GM23338 (cell line): ENCODE measurements at regions not wholly inside any gene's neighbourhood (a gene's known extent, or its start where the extent isn't known, plus 50 kb on each side); places are given as distances from the start of the nearest gene placed in this dataset.

Source experiments
- ATAC-seq: fragments of 200-7000 bp; cut with Tn5 transposase; 3 replicates; pipeline ENCODE4 v1.9.1; 2020
- DNase-seq: peaks from one replicate; pipeline ENCODE4 v3.0.0-alpha.2; 2015; ENCODE audit warnings: low spot score
- H2AFZ ChIP-seq: fragments of 200-600 bp; sonication (generic); 2 replicates; pipeline ENCODE4 v1.8.0; 2016; ENCODE audit warnings: antibody characterized with exemption, mild to moderate bottlenecking, moderate library complexity
- H3F3A ChIP-seq: fragments of 200-600 bp; sonication (generic); replicated peaks from 2 replicates; pipeline ENCODE4 v1.8.0; 2017; ENCODE audit warnings: antibody characterized with exemption, mixed run types, low read depth
- H3K27ac ChIP-seq: fragments of 200-600 bp; sonication (generic); 2 replicates; pipeline ENCODE4 v1.6.1; 2016; ENCODE audit warnings: low read depth
- H3K27me3 ChIP-seq: fragments of 200-600 bp; sonication (generic); 2 replicates; pipeline ENCODE4 v1.8.0; 2016; ENCODE audit warnings: mild to moderate bottlenecking, mixed run types, moderate library complexity; ENCODE audit not compliant: insufficient read depth
- H3K36me3 ChIP-seq: fragments of 200-600 bp; sonication (generic); 2 replicates; pipeline ENCODE4 v1.8.0; 2016; ENCODE audit warnings: mild to moderate bottlenecking; ENCODE audit not compliant: insufficient read depth
- H3K4me1 ChIP-seq: fragments of 200-600 bp; sonication (generic); 2 replicates; pipeline ENCODE4 v1.8.0; 2016; ENCODE audit warnings: mild to moderate bottlenecking, moderate library complexity; ENCODE audit not compliant: insufficient read depth
- H3K4me2 ChIP-seq: fragments of 200-600 bp; sonication (generic); 2 replicates; pipeline ENCODE4 v1.7.1; 2017; ENCODE audit warnings: mixed run types
- H3K4me3 ChIP-seq: fragments of 200-600 bp; sonication (generic); 2 replicates; pipeline ENCODE4 v1.6.1; 2016; ENCODE audit warnings: mixed run types
- H3K79me2 ChIP-seq: fragments of 200-600 bp; sonication (generic); replicated peaks from 2 replicates; pipeline ENCODE4 v1.8.0; 2017; ENCODE audit warnings: mild to moderate bottlenecking; ENCODE audit not compliant: insufficient read depth
- H3K9me2 ChIP-seq: fragments of 200-600 bp; sonication (generic); 2 replicates; pipeline ENCODE4 v1.8.0; 2017; ENCODE audit not compliant: insufficient read depth
- H4K20me1 ChIP-seq: fragments of 200-600 bp; sonication (generic); replicated peaks from 2 replicates; pipeline ENCODE4 v1.8.0; 2017; ENCODE audit warnings: mild to moderate bottlenecking; ENCODE audit not compliant: insufficient read depth
- H3K27ac Mint-ChIP-seq: 2 replicates; pipeline ENCODE4 v1.8.0; 2020; ENCODE audit warnings: inconsistent platforms, mild to moderate bottlenecking, moderate library complexity, mixed read lengths
- H3K27me3 Mint-ChIP-seq: 3 replicates; pipeline ENCODE4 v1.8.0; 2022; ENCODE audit warnings: low read depth, mild to moderate bottlenecking, moderate library complexity, mixed read lengths, inconsistent platforms; ENCODE audit not compliant: insufficient read depth, poor library complexity
- H3K36me3 Mint-ChIP-seq: 3 replicates; pipeline ENCODE4 v1.8.0; 2021; ENCODE audit warnings: low read depth, mild to moderate bottlenecking, inconsistent platforms, moderate library complexity, mixed read lengths
- H3K4me1 Mint-ChIP-seq: 3 replicates; pipeline ENCODE4 v1.8.0; 2020; ENCODE audit warnings: mild to moderate bottlenecking, inconsistent platforms, mixed read lengths
- H3K4me3 Mint-ChIP-seq: 3 replicates; pipeline ENCODE4 v1.8.0; 2021; ENCODE audit warnings: moderate library complexity, mild to moderate bottlenecking, inconsistent platforms, mixed read lengths
- H3K9me3 Mint-ChIP-seq: 3 replicates; pipeline ENCODE4 v1.8.0; 2020; ENCODE audit warnings: moderate library complexity, mild to moderate bottlenecking, inconsistent platforms, mixed read lengths
- CREB1 ChIP-seq: fragments of 250-450 bp; sonication (Bioruptor Pico); IDR thresholded peaks from 2 replicates; pipeline ENCODE4 v1.5.0; 2020; ENCODE audit warnings: low read depth, mild to moderate bottlenecking, moderate library complexity
- JUNB ChIP-seq: IDR thresholded peaks from one replicate; pipeline ENCODE4 v1.6.1; 2016; ENCODE audit warnings: antibody characterized with exemption; ENCODE audit not compliant: unreplicated experiment
- NANOG ChIP-seq: IDR thresholded peaks from 2 replicates; pipeline ENCODE4 v1.6.1; 2016; ENCODE audit warnings: antibody characterized with exemption, borderline replicate concordance
- POLR2AphosphoS5 ChIP-seq: IDR thresholded peaks from 2 replicates; pipeline ENCODE4 v1.6.1; 2016; ENCODE audit warnings: antibody characterized with exemption, low read depth
- STAT1 ChIP-seq: IDR thresholded peaks from one replicate; pipeline ENCODE4 v1.6.1; 2016; ENCODE audit warnings: antibody characterized with exemption; ENCODE audit not compliant: unreplicated experiment
- ZNF331 ChIP-seq: fragments of 250-450 bp; sonication (Bioruptor Pico); IDR thresholded peaks from 2 replicates; pipeline ENCODE4 v1.5.0; 2020; ENCODE audit warnings: low read depth, mild to moderate bottlenecking, moderate library complexity
- TF ChIP-seq, protein P1 (sequence below): IDR thresholded peaks from one replicate; pipeline ENCODE4 v1.6.1; 2018; ENCODE audit warnings: antibody characterized with exemption; ENCODE audit not compliant: unreplicated experiment
- TF ChIP-seq, protein P2 (sequence below), 2 experiments: fragments of 200-600 bp in 1 of 2; sonication (generic) in 1 of 2; conservative IDR thresholded peaks; 2 replicates each; pipeline versions ENCODE4 v1.5.1 to v1.6.1; 2016 to 2017; ENCODE audit warnings: antibody characterized with exemption in 2 of 2, low read depth in 2 of 2, mild to moderate bottlenecking in 2 of 2, moderate library complexity in 1 of 2

DNA sequence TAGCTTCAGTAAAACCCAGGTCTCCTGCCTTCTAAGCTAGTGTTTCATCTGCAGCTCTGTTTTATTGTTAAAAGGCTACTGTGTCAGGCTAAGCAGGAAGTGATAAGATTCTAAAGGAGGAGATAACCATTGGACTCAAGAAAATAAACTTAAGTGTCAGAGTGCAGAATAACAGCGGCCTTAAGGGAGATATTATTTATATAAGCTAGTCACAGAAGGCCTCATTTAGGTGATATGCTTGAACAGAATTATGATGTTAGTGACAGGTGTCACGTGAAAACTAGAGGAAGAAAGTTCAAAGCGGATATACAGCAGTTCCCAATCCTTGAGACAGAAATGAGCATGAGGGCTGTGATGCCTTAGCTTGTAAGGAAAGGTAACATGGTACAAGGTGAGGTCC is 373.4 kb downstream of the FOXG1 start:
- no peak for TF ChIP-seq NANOG
- TF ChIP-seq, protein P1, sequence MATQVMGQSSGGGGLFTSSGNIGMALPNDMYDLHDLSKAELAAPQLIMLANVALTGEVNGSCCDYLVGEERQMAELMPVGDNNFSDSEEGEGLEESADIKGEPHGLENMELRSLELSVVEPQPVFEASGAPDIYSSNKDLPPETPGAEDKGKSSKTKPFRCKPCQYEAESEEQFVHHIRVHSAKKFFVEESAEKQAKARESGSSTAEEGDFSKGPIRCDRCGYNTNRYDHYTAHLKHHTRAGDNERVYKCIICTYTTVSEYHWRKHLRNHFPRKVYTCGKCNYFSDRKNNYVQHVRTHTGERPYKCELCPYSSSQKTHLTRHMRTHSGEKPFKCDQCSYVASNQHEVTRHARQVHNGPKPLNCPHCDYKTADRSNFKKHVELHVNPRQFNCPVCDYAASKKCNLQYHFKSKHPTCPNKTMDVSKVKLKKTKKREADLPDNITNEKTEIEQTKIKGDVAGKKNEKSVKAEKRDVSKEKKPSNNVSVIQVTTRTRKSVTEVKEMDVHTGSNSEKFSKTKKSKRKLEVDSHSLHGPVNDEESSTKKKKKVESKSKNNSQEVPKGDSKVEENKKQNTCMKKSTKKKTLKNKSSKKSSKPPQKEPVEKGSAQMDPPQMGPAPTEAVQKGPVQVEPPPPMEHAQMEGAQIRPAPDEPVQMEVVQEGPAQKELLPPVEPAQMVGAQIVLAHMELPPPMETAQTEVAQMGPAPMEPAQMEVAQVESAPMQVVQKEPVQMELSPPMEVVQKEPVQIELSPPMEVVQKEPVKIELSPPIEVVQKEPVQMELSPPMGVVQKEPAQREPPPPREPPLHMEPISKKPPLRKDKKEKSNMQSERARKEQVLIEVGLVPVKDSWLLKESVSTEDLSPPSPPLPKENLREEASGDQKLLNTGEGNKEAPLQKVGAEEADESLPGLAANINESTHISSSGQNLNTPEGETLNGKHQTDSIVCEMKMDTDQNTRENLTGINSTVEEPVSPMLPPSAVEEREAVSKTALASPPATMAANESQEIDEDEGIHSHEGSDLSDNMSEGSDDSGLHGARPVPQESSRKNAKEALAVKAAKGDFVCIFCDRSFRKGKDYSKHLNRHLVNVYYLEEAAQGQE, result no peak
- no peak overlapping the region for H3K4me3 ChIP-seq
- no peaks in the 10 kb centered on the region for H3K79me2 ChIP-seq
- no peak for DNase-seq
- H3K36me3 ChIP-seq, result no peaks in the 10 kb centered on the region
- no peaks in the 10 kb centered on the region; the same call in 2 of the 3 replicates for H3K9me3 Mint-ChIP-seq
- H4K20me1 ChIP-seq, result no peaks in the 10 kb centered on the region
- no peak overlapping the region for H3K27ac ChIP-seq
- ATAC-seq, result no peak
- H3K4me1 Mint-ChIP-seq, result no peaks in the 10 kb centered on the region
- no peak overlapping the region for H3K4me2 ChIP-seq
- no peaks in the 10 kb centered on the region for H3K36me3 Mint-ChIP-seq
- no peaks in the 10 kb centered on the region for H3F3A ChIP-seq
- no peaks in the 10 kb centered on the region for H3K27me3 Mint-ChIP-seq
- no peaks in the 10 kb centered on the region for H3K4me1 ChIP-seq
- H3K27me3 ChIP-seq, result no peaks in the 10 kb centered on the region
- no peak overlapping the region for H3K27ac Mint-ChIP-seq
- no peak overlapping the region for H3K4me3 Mint-ChIP-seq
- no peak overlapping the region for H2AFZ ChIP-seq
- no peaks in the 10 kb centered on the region for H3K9me2 ChIP-seq

DNA sequence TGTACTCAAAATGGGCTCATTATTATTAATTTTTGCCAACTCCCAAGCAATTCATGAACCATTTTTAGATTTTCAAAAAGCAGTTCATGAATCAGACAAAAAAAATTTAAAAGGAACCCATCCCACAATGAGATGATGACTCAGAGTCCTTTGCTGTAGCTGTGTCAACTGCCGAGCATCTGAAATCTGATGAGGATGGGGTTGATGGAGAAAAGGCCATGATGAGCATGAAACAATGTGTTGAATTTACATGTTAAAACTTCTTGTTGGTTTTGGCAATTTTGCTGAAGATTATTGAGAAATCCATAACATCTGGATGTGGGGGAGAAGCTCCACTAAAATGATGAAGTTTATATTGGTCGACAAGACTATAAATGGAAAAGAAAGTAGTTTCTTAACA is 378.0 kb downstream of the FOXG1 start:
- Mint-ChIP-seq H3K4me3 (no peak overlapping the region), H3K36me3 (no peaks in the 10 kb centered on the region), H3K9me3 (no peaks in the 10 kb centered on the region), H3K27me3 (no peaks in the 10 kb centered on the region), H3K27ac (no peak overlapping the region), H3K4me1 (no peaks in the 10 kb centered on the region)
- Histone ChIP-seq H3K9me2 (no peaks in the 10 kb centered on the region), H3K4me1 (no peaks in the 10 kb centered on the region), H3K79me2 (no peaks in the 10 kb centered on the region), H3K27ac (no peak overlapping the region), H3K4me2 (no peak overlapping the region), H4K20me1 (no peaks in the 10 kb centered on the region), H3K4me3 (no peak overlapping the region), H3K36me3 (no peaks in the 10 kb centered on the region), H2AFZ (no peak overlapping the region), H3F3A (no peaks in the 10 kb centered on the region), H3K27me3 (no peaks in the 10 kb centered on the region)
- TF ChIP-seq ZNF331 (CRISPR knock-in tag) (no peak), CREB1 (CRISPR knock-in tag) (no peak), STAT1 (no peak)
- ATAC-seq (no peak), DNase-seq (no peak)

DNA sequence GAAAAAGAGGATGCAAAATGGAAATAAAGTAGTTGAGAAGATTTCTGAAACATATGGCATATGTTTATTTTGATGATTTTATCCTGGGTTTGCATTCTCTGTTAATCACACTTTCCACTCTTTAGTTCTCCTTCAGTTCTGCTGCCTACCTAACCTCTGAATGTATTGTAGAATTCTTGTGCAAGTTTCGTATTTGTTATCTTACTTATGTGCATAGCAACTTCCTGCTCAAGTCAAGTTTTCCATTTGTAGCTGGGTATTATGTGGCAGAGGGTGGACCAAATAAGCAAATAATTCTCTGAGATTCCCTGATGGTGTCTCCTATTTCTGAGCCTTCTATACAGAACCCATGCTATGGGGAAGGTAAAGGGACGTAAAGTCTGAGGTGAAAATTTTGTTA is 381.6 kb downstream of the FOXG1 start:
- H3K4me1 ChIP-seq, result no peaks in the 10 kb centered on the region
- no peak overlapping the region for H3K4me3 ChIP-seq
- H3K9me2 ChIP-seq, result peaks cover 3% of the 10 kb centered on the region; the same call in 1 of the 2 replicates
- Mint-ChIP-seq H3K9me3 (peaks cover 12% of the 10 kb centered on the region; the same call in 2 of the 3 replicates), H3K27me3 (peaks cover 1% of the 10 kb centered on the region), H3K36me3 (no peaks in the 10 kb centered on the region; the same call in 2 of the 3 replicates), H3K4me1 (no peaks in the 10 kb centered on the region), H3K27ac (no peak overlapping the region), H3K4me3 (no peak overlapping the region)
- H3K27me3 ChIP-seq, result no peaks in the 10 kb centered on the region
- H3K36me3 ChIP-seq, result no peaks in the 10 kb centered on the region
- H2AFZ ChIP-seq, result no peak overlapping the region
- no peak for TF ChIP-seq JUNB
- no peak for TF ChIP-seq NANOG
- TF ChIP-seq CREB1 (CRISPR knock-in tag), result no peak
- TF ChIP-seq POLR2AphosphoS5, result no peak
- TF ChIP-seq, protein P2, sequence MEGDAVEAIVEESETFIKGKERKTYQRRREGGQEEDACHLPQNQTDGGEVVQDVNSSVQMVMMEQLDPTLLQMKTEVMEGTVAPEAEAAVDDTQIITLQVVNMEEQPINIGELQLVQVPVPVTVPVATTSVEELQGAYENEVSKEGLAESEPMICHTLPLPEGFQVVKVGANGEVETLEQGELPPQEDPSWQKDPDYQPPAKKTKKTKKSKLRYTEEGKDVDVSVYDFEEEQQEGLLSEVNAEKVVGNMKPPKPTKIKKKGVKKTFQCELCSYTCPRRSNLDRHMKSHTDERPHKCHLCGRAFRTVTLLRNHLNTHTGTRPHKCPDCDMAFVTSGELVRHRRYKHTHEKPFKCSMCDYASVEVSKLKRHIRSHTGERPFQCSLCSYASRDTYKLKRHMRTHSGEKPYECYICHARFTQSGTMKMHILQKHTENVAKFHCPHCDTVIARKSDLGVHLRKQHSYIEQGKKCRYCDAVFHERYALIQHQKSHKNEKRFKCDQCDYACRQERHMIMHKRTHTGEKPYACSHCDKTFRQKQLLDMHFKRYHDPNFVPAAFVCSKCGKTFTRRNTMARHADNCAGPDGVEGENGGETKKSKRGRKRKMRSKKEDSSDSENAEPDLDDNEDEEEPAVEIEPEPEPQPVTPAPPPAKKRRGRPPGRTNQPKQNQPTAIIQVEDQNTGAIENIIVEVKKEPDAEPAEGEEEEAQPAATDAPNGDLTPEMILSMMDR (conservative IDR thresholded peaks at IDR 0.05; ENCODE audit: low read depth in 2 of 2), result no peak
- TF ChIP-seq ZNF331 (CRISPR knock-in tag), result no peak
- TF ChIP-seq, protein P1, result no peak
- H3K4me2 ChIP-seq, result no peak overlapping the region
- ATAC-seq (no peak), DNase-seq (no peak)
- no peak overlapping the region for H3K27ac ChIP-seq
- H4K20me1 ChIP-seq, result no peaks in the 10 kb centered on the region
- no peaks in the 10 kb centered on the region for H3K79me2 ChIP-seq
- no peaks in the 10 kb centered on the region for H3F3A ChIP-seq
